ENCODE measurements at regions not wholly inside any gene's neighbourhood (a gene's known extent, or its start where the extent isn't known, plus 50 kb on each side); places are given as distances from the start of the nearest gene placed in this dataset.

- intact Hi-C loops (cut with micrococcal nuclease): no loop called here
Measured at GRCh38 chr4:45100956-45101818, 374.8 kb upstream of the GNPDA2 start.

GRCh38 chr4:45099471-45099870, 373.1 kb upstream of the GNPDA2 start:
- intact Hi-C loops (cut with micrococcal nuclease): no loop called here

GRCh38 chr4:45094684-45095083, 368.3 kb upstream of the GNPDA2 start:
- intact Hi-C loops (cut with micrococcal nuclease): no loop called here

- intact Hi-C loops (cut with micrococcal nuclease): no loop called here
Measured at GRCh38 chr4:45082101-45082500, 355.7 kb upstream of the GNPDA2 start.

- intact Hi-C loops (cut with micrococcal nuclease): no loop called here
Measured at GRCh38 chr4:45079616-45080015, 353.3 kb upstream of the GNPDA2 start.

- intact Hi-C loops (cut with micrococcal nuclease): no loop called here
Measured at GRCh38 chr4:45078201-45078600, 351.8 kb upstream of the GNPDA2 start.

GRCh38 chr4:45072981-45073380, 346.6 kb upstream of the GNPDA2 start:
- intact Hi-C loops (cut with micrococcal nuclease): no loop called here

GRCh38 chr4:45064741-45065140, 338.4 kb upstream of the GNPDA2 start:
- intact Hi-C loops (cut with micrococcal nuclease): no loop called here

GRCh38 chr4:45063696-45064095, 337.3 kb upstream of the GNPDA2 start:
- intact Hi-C loops (cut with micrococcal nuclease): no loop called here

- intact Hi-C loops (cut with micrococcal nuclease): no loop called here
Measured at GRCh38 chr4:45062935-45063545, 336.7 kb upstream of the GNPDA2 start.

- intact Hi-C loops (cut with micrococcal nuclease): no loop called here
Measured at GRCh38 chr4:45043911-45044310, 317.6 kb upstream of the GNPDA2 start.

GRCh38 chr4:45036677-45037076, 310.3 kb upstream of the GNPDA2 start:
- intact Hi-C loops (cut with micrococcal nuclease): no loop called here

GRCh38 chr4:45033676-45034419, 307.5 kb upstream of the GNPDA2 start:
- intact Hi-C loops (cut with micrococcal nuclease): no loop called here

- intact Hi-C loops (cut with micrococcal nuclease): no loop called here
Measured at GRCh38 chr4:45030059-45030458, 303.7 kb upstream of the GNPDA2 start.

- intact Hi-C loops (cut with micrococcal nuclease): no loop called here
Measured at GRCh38 chr4:45007508-45007907, 281.2 kb upstream of the GNPDA2 start.

GRCh38 chr4:45006078-45006477, 279.7 kb upstream of the GNPDA2 start:
- intact Hi-C loops (cut with micrococcal nuclease): no loop called here

GRCh38 chr4:45004847-45005565, 278.6 kb upstream of the GNPDA2 start:
- intact Hi-C loops (cut with micrococcal nuclease): no loop called here

GRCh38 chr4:45004326-45004725, 278.0 kb upstream of the GNPDA2 start:
- intact Hi-C loops (cut with micrococcal nuclease): no loop called here

GRCh38 chr4:44996276-44996845, 270.0 kb upstream of the GNPDA2 start:
- intact Hi-C loops (cut with micrococcal nuclease): no loop called here

GRCh38 chr4:44988011-44988410, 261.7 kb upstream of the GNPDA2 start:
- intact Hi-C loops (cut with micrococcal nuclease): no loop called here

- intact Hi-C loops (cut with micrococcal nuclease): no loop called here
Measured at GRCh38 chr4:44985938-44986337, 259.6 kb upstream of the GNPDA2 start.

Measured in T-helper 2 cell treated with Interferon-gamma antibody and Interleukin-4, amounts not matched to agents 100 ng/mL and 5 ng/mL, for 36 hours (primary cell).